ENCODE measurements at regions not wholly inside any gene's neighbourhood (a gene's known extent, or its start where the extent isn't known, plus 50 kb on each side); places are given as distances from the start of the nearest gene placed in this dataset.

- no peak for DNase-seq
Measured at GRCh38 chr7:15794801-15795200, 108.3 kb upstream of the MEOX2 start.

- DNase-seq: no peak
Measured at GRCh38 chr7:15784694-15785030, 98.2 kb upstream of the MEOX2 start.

GRCh38 chr7:15783987-15784693 lies 97.7 kb upstream of the MEOX2 start:
- no peak for DNase-seq

DNA sequence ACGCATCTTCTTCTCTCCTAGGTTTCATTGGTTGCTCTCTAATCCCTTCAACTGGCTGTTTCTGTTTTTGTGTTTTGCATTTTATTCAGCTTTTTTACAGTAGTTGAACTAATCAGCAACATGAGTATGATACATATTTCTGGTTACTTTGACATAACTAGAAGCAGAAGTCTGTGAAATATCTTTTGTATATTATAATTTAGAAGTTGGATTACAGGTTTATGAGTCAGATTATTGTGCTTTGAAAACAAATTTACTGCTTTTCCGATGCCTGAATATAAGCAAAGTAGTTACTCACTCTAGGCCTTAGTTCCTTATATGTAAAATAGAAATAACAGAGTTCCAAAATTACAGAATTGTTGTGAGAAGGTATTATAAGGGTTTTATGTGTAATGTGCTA lies 96.2 kb upstream of the MEOX2 start:
- no peak for DNase-seq

DNA sequence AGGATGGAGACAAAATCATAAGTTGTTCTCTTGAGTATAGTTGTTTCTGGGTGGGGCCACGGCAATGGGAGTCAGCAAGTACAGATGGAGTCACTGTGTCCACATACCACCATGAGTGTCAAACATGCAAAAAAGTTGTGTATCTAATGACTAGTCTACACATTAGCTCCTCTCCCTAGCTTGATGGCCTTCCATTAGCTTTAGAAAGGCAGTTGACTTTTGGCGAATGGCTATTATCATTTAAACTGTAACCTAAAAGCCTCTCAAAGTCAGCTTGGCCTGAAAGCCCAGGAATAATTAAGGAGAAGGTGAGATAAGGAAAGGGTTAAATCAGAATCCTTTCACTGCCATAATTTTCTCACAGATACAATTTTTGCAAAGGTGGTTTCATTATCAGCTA lies 95.5 kb upstream of the MEOX2 start:
- no peak for DNase-seq

GRCh38 chr7:15780271-15780670 lies 93.8 kb upstream of the MEOX2 start:
- DNase-seq: no peak

DNA sequence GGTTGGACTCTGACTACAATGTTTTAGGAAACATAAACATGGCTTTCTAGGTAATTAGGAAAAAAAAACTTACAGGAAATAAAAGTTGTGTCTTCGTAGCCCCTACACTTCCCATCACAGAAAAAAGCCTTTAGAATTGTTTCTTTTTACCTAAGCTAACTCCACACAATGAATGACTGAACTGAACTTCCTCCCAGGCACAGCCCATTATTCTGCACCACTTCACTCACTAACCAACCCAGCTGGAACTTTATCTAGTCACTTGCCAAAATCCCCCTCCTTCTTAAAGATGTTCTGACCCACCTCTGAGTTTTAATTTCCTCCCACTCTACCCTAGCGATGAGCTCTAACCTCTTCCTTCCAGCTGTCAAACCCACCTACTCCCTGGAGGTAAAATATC lies 91.7 kb upstream of the MEOX2 start:
- no peak for DNase-seq

DNA sequence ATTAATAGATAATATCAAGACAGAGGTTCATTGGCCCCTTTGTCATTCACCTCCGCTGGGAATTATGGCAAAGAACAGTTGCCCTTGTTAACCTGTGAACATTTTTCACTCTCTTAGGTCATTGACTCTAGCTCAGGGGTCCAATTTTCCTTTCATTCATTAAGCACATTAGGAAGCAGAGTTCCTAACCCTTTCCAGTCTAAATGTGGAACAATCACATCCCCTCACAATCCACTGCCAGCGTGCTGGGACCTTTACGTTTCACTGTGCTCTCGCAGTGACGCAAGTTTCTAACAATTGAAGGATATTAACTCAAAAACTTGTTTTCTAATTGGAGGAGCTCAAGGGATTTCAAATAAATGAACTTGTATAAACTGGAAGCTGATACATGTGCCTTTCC lies 79.3 kb upstream of the MEOX2 start:
- DNase-seq: no peak

GRCh38 chr7:15764851-15765382 lies 78.4 kb upstream of the MEOX2 start:
- no peak for DNase-seq

DNA sequence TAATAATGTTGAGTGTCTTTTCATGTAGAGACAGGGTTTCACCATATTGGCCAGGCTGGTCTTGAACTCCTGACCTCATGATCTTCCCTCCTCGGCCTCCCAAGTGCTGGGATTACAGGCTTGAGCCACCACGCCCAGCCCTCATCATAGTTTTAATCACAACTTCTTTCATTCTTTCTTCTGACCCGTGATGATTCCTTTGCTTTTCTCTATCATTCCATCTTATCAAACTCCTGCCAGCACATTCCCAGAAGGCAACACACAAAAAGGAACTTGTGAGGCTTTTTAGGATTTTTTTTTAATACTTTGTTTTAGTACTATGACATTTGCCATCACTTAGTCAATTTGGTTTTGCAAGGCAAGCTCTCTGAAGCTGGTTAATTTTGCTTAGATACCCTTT lies 77.5 kb upstream of the MEOX2 start:
- DNase-seq: no peak

- DNase-seq: no peak
Measured at GRCh38 chr7:15757041-15758000, 70.8 kb upstream of the MEOX2 start.

- no peak for DNase-seq
Measured at GRCh38 chr7:15755061-15755460, 68.6 kb upstream of the MEOX2 start.

GRCh38 chr7:15753887-15754579 lies 67.5 kb upstream of the MEOX2 start:
- DNase-seq: no peak

GRCh38 chr7:15752377-15752776 lies 65.9 kb upstream of the MEOX2 start:
- DNase-seq: no peak

GRCh38 chr7:15751191-15751701 lies 64.8 kb upstream of the MEOX2 start:
- no peak for DNase-seq

DNA sequence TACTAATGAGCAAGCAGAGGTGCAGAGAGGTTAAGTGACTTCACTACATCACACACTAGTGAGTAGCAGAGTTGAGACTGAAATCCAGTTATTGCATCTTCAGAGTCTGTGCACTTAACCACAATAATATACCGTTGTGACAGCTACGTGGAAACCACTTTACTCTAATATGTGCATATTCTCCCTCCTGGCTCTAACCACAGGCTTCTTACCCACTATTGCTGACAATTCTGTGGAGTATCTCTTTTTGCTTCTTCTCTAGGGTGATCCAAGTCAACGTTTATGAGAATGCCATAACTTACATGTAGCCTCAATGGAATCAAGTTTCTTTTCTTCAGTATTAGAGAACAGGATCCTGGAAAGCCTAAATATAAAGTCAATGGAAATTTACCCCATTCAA lies 64.2 kb upstream of the MEOX2 start:
- no peak for DNase-seq

DNA sequence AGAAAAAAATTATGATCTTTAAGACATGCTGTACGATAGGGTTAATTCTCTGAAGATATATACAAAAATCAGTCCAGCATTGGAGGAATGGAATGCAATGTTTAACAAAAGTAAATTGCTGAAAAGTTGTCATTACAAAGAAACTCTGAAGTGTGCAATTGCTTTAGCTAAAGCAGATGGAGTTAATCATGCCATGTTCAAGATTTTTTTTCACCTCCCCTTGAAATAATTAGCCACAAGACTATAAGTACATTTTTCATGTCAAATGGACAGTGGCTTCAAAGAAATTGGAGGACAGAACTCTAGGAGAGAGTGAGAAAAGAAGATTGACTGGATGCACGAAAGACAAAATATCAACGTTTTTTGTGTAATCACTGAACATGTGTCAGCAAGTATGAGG lies 63.1 kb upstream of the MEOX2 start:
- no peak for DNase-seq

DNA sequence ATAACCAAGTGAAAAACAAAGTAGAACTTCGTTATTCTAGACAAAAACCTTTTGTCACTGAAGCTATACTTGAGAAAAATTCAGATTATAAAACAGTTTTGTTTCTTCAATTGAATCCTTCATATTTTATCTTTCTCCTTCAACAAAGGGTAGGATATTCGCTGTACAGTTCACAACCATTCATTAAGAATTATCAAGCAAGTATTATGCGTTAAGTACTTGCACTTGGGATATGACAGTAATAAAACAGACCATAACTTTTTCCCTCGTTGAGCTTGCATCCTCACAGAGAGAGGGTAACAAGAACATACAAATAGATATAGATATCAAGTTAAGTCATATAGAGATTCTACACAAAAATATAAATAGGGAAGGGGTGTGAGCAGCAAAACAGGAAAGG lies 61.2 kb upstream of the MEOX2 start:
- DNase-seq: no peak

DNA sequence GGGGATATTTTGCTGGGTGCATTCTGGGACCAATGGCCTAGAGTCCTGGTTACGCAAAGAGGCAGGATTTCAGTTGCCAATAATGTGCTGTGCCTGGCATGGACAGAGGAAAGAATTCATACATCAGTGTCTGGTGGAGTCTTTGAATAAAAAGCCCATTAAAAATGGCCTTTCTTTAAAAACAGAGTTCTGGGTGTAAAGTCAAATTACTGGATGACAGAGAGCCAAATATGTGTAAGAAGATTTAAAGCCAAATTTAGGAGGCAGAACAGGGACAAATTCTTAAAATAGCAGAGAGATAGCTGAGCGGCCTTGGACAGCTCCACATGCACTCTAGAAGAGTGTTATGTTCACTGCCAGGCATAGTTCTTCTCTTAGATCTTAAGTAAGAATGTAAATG lies 60.8 kb upstream of the MEOX2 start:
- DNase-seq: no peak

GRCh38 chr7:15743926-15744480 lies 57.5 kb upstream of the MEOX2 start:
- no peak for DNase-seq

DNA sequence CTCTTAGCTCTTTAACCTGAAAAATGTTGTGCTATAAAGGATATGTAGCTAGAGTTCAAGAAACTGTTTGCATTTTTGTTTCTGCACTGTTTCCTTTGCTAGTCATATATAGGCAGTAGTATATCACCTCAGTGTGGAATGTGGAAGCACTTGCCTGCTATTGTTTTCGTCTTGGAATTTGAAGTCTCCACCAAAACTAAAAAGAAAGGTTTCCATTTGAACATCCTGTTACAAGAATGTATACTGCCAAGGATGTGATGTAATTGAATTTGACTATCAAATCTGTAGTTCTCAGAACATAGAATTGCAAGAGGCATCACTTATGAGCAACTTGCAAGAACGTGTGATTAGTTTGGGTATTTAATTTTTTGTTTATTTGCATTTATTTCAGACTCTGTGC lies 51.1 kb upstream of the MEOX2 start:
- DNase-seq: no peak

Measured in NCI-H1930 (cell line).